K562 (cell line): ENCODE measurements at regions not wholly inside any gene's neighbourhood (a gene's known extent, or its start where the extent isn't known, plus 50 kb on each side); places are given as distances from the start of the nearest gene placed in this dataset.

Source experiments
- CHD2 ChIP-seq: IDR thresholded peaks from 2 replicates; pipeline ENCODE4 v1.6.1; 2011; ENCODE audit warnings: low read depth, low read length
- E2F8 ChIP-seq: fragments of 450-650 bp; IDR thresholded peaks from 2 replicates; pipeline ENCODE4 v1.7.1; 2018; ENCODE audit warnings: mild to moderate bottlenecking, low read depth; ENCODE audit not compliant: partially characterized antibody
- FOXJ3 ChIP-seq: sonication (generic); formaldehyde crosslinking; IDR thresholded peaks from 2 replicates; pipeline ENCODE4 v1.4.0; 2020; ENCODE audit warnings: mild to moderate bottlenecking, missing genetic modification reagents
- GABPB2 ChIP-seq: fragments of 250-450 bp; sonication (Bioruptor Pico); conservative IDR thresholded peaks from 2 replicates; pipeline ENCODE4 v1.5.1; 2021; ENCODE audit warnings: mild to moderate bottlenecking
- HDAC2 ChIP-seq: fragments of 450-650 bp; IDR thresholded peaks from 2 replicates; pipeline ENCODE4 v1.6.1; 2016; ENCODE audit warnings: mild to moderate bottlenecking
- LEF1 ChIP-seq: fragments of 450-650 bp; IDR thresholded peaks from 2 replicates; pipeline ENCODE4 v1.6.1; 2016; ENCODE audit warnings: mild to moderate bottlenecking
- NCOA2 ChIP-seq, 2 experiments: fragments of 450-650 bp; IDR thresholded peaks; 2 replicates each; pipeline ENCODE4 v1.6.1; 2018; ENCODE audit warnings: mild to moderate bottlenecking in 2 of 2, moderate library complexity in 1 of 2; ENCODE audit not compliant: partially characterized antibody in 2 of 2
- SAFB2 ChIP-seq: fragments of 200-400 bp; formaldehyde crosslinking; IDR thresholded peaks from 2 replicates; pipeline ENCODE4 v1.6.1; 2018; ENCODE audit warnings: borderline replicate concordance, low read length, low read depth, moderate library complexity; ENCODE audit not compliant: severe bottlenecking
- SMARCB1 ChIP-seq: IDR thresholded peaks from 2 replicates; pipeline ENCODE4 v1.6.1; 2011; ENCODE audit warnings: improper control_type of control experiment, low read depth; ENCODE audit not compliant: insufficient read length
- THAP12 ChIP-seq: fragments of 250-450 bp; sonication (Bioruptor Pico); IDR thresholded peaks from 2 replicates; pipeline ENCODE4 v1.9.0; 2021; ENCODE audit warnings: mild to moderate bottlenecking, inconsistent platforms
- WHSC1 ChIP-seq: IDR thresholded peaks from one replicate; pipeline ENCODE4 v1.6.1; 2012; ENCODE audit warnings: low read length, control low read depth, inconsistent platforms
- XRCC4 ChIP-seq: IDR thresholded peaks from one replicate; pipeline ENCODE4 v1.6.1; 2011; ENCODE audit not compliant: insufficient read depth, insufficient read length; ENCODE audit errors: extremely low read depth
- XRCC5 ChIP-seq: fragments of 200-400 bp; formaldehyde crosslinking; IDR thresholded peaks from 2 replicates; pipeline ENCODE4 v1.6.1; 2017; ENCODE audit warnings: low read depth, mild to moderate bottlenecking, low read length
- ZBTB33 ChIP-seq: sonication (generic); formaldehyde crosslinking; IDR thresholded peaks from 2 replicates; pipeline ENCODE4 v1.8.1; 2023; ENCODE audit warnings: mild to moderate bottlenecking, missing genetic modification reagents
- ZNF133 ChIP-seq: fragments of 250-450 bp; sonication (Bioruptor Pico); IDR thresholded peaks from 2 replicates; pipeline ENCODE4 v1.4.0; 2020; ENCODE audit warnings: mild to moderate bottlenecking
- ZNF277 ChIP-seq: fragments of 250-450 bp; sonication (Bioruptor Pico); IDR thresholded peaks from 2 replicates; pipeline ENCODE4 v1.8.0; 2022; ENCODE audit warnings: inconsistent platforms, mild to moderate bottlenecking, moderate library complexity, borderline replicate concordance
- ZNF696 ChIP-seq: fragments of 250-450 bp; sonication (Bioruptor Pico); conservative IDR thresholded peaks from 2 replicates; pipeline ENCODE4 v1.4.0; 2020; ENCODE audit warnings: mild to moderate bottlenecking, moderate library complexity
- ZNF79 ChIP-seq: fragments of 250-450 bp; sonication (Bioruptor Pico); IDR thresholded peaks from 2 replicates; pipeline ENCODE4 v1.4.0; 2020; ENCODE audit warnings: low read depth, mild to moderate bottlenecking, moderate library complexity

- TF ChIP-seq SAFB2 (no peak), GABPB2 (CRISPR knock-in tag) (no peak), XRCC5 (no peak), ZBTB33 (CRISPR knock-in tag) (no peak), WHSC1 (no peak), ZNF133 (CRISPR knock-in tag) (no peak), ZNF79 (CRISPR knock-in tag) (no peak), CHD2 (no peak; the same call in 1 of the 2 replicates), FOXJ3 (CRISPR knock-in tag) (no peak), ZNF277 (CRISPR knock-in tag) (no peak), ZNF696 (CRISPR knock-in tag) (no peak), HDAC2 (no peak), E2F8 (no peak), THAP12 (CRISPR knock-in tag) (no peak), NCOA2 (IDR thresholded peaks at IDR 0.05; ENCODE audit: partially characterized antibody in 2 of 2) (no peak), SMARCB1 (no peak), LEF1 (no peak), XRCC4 (no peak)
These were observed 231.7 kb upstream of the SERP2 start (continued) for GRCh38 chr13:44141725-44142539.
